ENCODE measurements at regions not wholly inside any gene's neighbourhood (a gene's known extent, or its start where the extent isn't known, plus 50 kb on each side); places are given as distances from the start of the nearest gene placed in this dataset.

DNA sequence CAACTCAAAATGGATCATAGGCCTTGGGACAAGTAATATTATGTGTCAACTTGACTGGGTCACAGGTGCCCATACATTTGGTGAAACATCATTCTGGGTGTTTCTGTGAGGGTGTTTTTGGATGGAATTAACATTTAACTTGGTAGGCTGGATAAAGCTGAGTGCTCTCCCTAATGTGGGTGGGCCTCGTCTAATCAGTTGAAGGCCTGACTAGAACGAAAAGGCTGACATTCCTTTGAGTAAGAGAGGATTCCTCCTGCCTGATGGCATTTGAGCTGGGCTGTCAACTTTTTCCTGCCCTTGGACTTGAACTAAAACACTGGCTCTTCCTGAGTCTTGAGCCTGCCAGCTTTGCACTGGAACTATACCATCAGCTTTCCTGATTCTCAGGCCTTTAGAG, 93.4 kb upstream of the ESRRB start:
- Histone ChIP-seq H3K9ac (ENCODE audit: low read length) (no peak overlapping the region), H3K79me2 (replicated peaks; ENCODE audit: insufficient read depth, low read length) (no peaks in the 10 kb centered on the region), H3K9me2 (ENCODE audit: insufficient read depth, low read length) (no peaks in the 10 kb centered on the region), H3K27me3 (ENCODE audit: insufficient read depth, low read depth, low read length) (no peaks in the 10 kb centered on the region), H3K4me2 (ENCODE audit: low read length) (no peak overlapping the region), H4K20me1 (ENCODE audit: insufficient read depth) (no peaks in the 10 kb centered on the region), H3K9me3 (ENCODE audit: low read length) (no peaks in the 10 kb centered on the region), H3F3A (ENCODE audit: insufficient read depth, low read length, poor library complexity, severe bottlenecking) (no peaks in the 10 kb centered on the region), H2AFZ (ENCODE audit: low read depth, low read length) (no peak overlapping the region), H3K4me3 (ENCODE audit: low read length) (no peak overlapping the region), H3K36me3 (ENCODE audit: insufficient read depth, low read length) (no peaks in the 10 kb centered on the region), H3K27ac (ENCODE audit: low read length) (no peak overlapping the region)
- TF ChIP-seq TAF1 (IDR thresholded peaks at IDR 0.05; ENCODE audit: low read depth) (no peak), MXI1 (conservative IDR thresholded peaks at IDR 0.05; ENCODE audit: poor library complexity, severe bottlenecking) (no peak), REST (IDR thresholded peaks at IDR 0.05; ENCODE audit: borderline replicate concordance) (no peak), EP300 (conservative IDR thresholded peaks at IDR 0.05; ENCODE audit: poor library complexity, severe bottlenecking) (no peak), EZH2 (IDR thresholded peaks at IDR 0.05; ENCODE audit: borderline replicate concordance, insufficient read depth, low read length, poor library complexity, severe bottlenecking) (no peak)

DNA sequence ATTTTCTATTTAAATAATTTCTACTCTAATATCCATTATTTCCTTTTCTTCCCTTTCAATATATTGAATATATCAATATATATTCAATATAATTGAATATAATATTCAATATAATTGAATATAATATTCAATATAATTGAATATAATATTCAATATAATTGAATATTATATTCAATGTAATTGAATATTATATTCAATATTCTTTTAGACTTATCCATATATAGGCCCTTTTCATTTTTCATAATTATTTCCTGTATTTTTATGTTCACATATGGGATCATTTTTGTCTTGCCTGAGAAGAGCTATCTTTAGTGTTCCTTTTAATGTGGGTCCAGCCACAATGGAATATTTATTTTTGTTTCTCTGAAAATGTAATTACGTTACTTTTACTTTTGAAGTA, 88.9 kb upstream of the ESRRB start:
- Histone ChIP-seq H4K20me1 (ENCODE audit: insufficient read depth) (no peaks in the 10 kb centered on the region), H3K4me3 (ENCODE audit: low read length) (no peak overlapping the region), H3K79me2 (replicated peaks; ENCODE audit: insufficient read depth, low read length) (no peaks in the 10 kb centered on the region), H3F3A (ENCODE audit: insufficient read depth, low read length, poor library complexity, severe bottlenecking) (no peaks in the 10 kb centered on the region), H3K9me2 (ENCODE audit: insufficient read depth, low read length) (no peaks in the 10 kb centered on the region), H3K9me3 (ENCODE audit: low read length) (no peaks in the 10 kb centered on the region), H2AFZ (ENCODE audit: low read depth, low read length) (no peak overlapping the region), H3K27ac (ENCODE audit: low read length) (no peak overlapping the region), H3K27me3 (ENCODE audit: insufficient read depth, low read depth, low read length) (no peaks in the 10 kb centered on the region), H3K9ac (ENCODE audit: low read length) (no peak overlapping the region), H3K36me3 (ENCODE audit: insufficient read depth, low read length) (no peaks in the 10 kb centered on the region), H3K4me2 (ENCODE audit: low read length) (no peak overlapping the region)
- TF ChIP-seq, protein P1, sequence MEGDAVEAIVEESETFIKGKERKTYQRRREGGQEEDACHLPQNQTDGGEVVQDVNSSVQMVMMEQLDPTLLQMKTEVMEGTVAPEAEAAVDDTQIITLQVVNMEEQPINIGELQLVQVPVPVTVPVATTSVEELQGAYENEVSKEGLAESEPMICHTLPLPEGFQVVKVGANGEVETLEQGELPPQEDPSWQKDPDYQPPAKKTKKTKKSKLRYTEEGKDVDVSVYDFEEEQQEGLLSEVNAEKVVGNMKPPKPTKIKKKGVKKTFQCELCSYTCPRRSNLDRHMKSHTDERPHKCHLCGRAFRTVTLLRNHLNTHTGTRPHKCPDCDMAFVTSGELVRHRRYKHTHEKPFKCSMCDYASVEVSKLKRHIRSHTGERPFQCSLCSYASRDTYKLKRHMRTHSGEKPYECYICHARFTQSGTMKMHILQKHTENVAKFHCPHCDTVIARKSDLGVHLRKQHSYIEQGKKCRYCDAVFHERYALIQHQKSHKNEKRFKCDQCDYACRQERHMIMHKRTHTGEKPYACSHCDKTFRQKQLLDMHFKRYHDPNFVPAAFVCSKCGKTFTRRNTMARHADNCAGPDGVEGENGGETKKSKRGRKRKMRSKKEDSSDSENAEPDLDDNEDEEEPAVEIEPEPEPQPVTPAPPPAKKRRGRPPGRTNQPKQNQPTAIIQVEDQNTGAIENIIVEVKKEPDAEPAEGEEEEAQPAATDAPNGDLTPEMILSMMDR (IDR thresholded peaks at IDR 0.05; ENCODE audit: poor library complexity, severe bottlenecking), result no peak
- TF ChIP-seq POLR2AphosphoS5 (IDR thresholded peaks at IDR 0.05) (no peak), EP300 (conservative IDR thresholded peaks at IDR 0.05; ENCODE audit: poor library complexity, severe bottlenecking) (no peak), TAF1 (IDR thresholded peaks at IDR 0.05; ENCODE audit: low read depth) (no peak), MXI1 (conservative IDR thresholded peaks at IDR 0.05; ENCODE audit: poor library complexity, severe bottlenecking) (no peak), RAD21 (conservative IDR thresholded peaks at IDR 0.05) (no peak), EZH2 (IDR thresholded peaks at IDR 0.05; ENCODE audit: borderline replicate concordance, insufficient read depth, low read length, poor library complexity, severe bottlenecking) (no peak), SMC3 (conservative IDR thresholded peaks at IDR 0.05; ENCODE audit: poor library complexity) (no peak), REST (IDR thresholded peaks at IDR 0.05; ENCODE audit: borderline replicate concordance) (no peak)
